ENCODE measurements at regions not wholly inside any gene's neighbourhood (a gene's known extent, or its start where the extent isn't known, plus 50 kb on each side); places are given as distances from the start of the nearest gene placed in this dataset.
"Not testable (repeated sequence)": the region's sequence is repeated elsewhere in the genome, so short reads cannot be mapped to it uniquely, and the experiment has no call there.

- no peak for DNase-seq
Observed at GRCh38 chr13:90230311-90230710, 1117.2 kb upstream of the MIR17HG start.

GRCh38 chr13:90232291-90232690, 1115.2 kb upstream of the MIR17HG start:
- DNase-seq, result no peak

GRCh38 chr13:90233933-90234672, 1113.4 kb upstream of the MIR17HG start:
- DNase-seq, result no peak

GRCh38 chr13:90237852-90238251, 1109.6 kb upstream of the MIR17HG start:
- no peak for DNase-seq

GRCh38 chr13:90238413-90238812, 1109.1 kb upstream of the MIR17HG start:
- DNase-seq, result no peak

GRCh38 chr13:90239130-90239529, 1108.4 kb upstream of the MIR17HG start:
- no peak for DNase-seq

GRCh38 chr13:90246005-90246404, 1101.5 kb upstream of the MIR17HG start:
- no peak for DNase-seq

- no peak for DNase-seq
Observed at GRCh38 chr13:90246687-90247345, 1100.7 kb upstream of the MIR17HG start.

GRCh38 chr13:90253806-90254205, 1093.7 kb upstream of the MIR17HG start:
- DNase-seq, result no peak

- no peak for DNase-seq
Observed at GRCh38 chr13:90254437-90254836, 1093.0 kb upstream of the MIR17HG start.

- no peak for DNase-seq
Observed at GRCh38 chr13:90256746-90257145, 1090.7 kb upstream of the MIR17HG start.

- DNase-seq, result no peak
Observed at GRCh38 chr13:90258129-90258528, 1089.4 kb upstream of the MIR17HG start.

- no peak for DNase-seq
Observed at GRCh38 chr13:90261343-90261742, 1086.1 kb upstream of the MIR17HG start.

GRCh38 chr13:90270226-90270625, 1077.3 kb upstream of the MIR17HG start:
- DNase-seq, result no peak

GRCh38 chr13:90272356-90272755, 1075.1 kb upstream of the MIR17HG start:
- DNase-seq, result no peak

GRCh38 chr13:90276216-90276615, 1071.3 kb upstream of the MIR17HG start:
- DNase-seq, result no peak

- DNase-seq, result not testable (repeated sequence)
Observed at GRCh38 chr13:90278231-90278630, 1069.3 kb upstream of the MIR17HG start.

GRCh38 chr13:90281709-90282108, 1065.8 kb upstream of the MIR17HG start:
- peak; percentile 16 for DNase-seq

- no peak for DNase-seq
Observed at GRCh38 chr13:90287521-90287920, 1060.0 kb upstream of the MIR17HG start.

- DNase-seq, result no peak
Observed at GRCh38 chr13:90293793-90294361, 1053.6 kb upstream of the MIR17HG start.

- no peak for DNase-seq
Observed at GRCh38 chr13:90299238-90299637, 1048.2 kb upstream of the MIR17HG start.

- DNase-seq, result no peak
Observed at GRCh38 chr13:90300015-90300414, 1047.5 kb upstream of the MIR17HG start.

- DNase-seq, result no peak
Observed at GRCh38 chr13:90302107-90302506, 1045.4 kb upstream of the MIR17HG start.

GRCh38 chr13:90305796-90306195, 1041.7 kb upstream of the MIR17HG start:
- DNase-seq, result no peak

All from NCI-H345 (cell line).